ENCODE measurements at regions not wholly inside any gene's neighbourhood (a gene's known extent, or its start where the extent isn't known, plus 50 kb on each side); places are given as distances from the start of the nearest gene placed in this dataset.

DNA sequence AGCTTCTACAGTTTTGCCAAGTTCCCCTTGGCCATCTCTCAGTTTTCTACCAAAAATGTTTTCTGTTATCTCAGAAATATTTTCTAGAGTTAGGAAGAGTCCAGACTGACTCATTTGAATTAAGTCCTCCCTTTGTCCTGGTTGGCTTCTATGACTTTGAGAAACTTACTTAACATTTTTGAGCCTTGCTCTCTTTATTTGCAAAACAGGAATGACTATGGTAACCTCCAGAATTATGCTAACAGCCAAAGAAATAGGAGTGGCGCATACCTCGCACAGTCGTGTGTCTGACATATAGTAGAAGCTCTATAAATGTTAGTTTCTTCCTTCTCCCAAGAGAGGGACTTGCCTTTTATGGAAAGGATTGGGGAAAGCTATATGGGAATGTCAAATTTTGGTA lies 841.1 kb downstream of the TSN start:
- no peaks in the 10 kb centered on the region for H3K36me3 ChIP-seq (replicated peaks in 1 of 2; ENCODE audit: control extremely low read depth in 1 of 2, control insufficient read depth in 1 of 2, extremely low read depth in 1 of 2, insufficient read depth in 2 of 2, low read length in 1 of 2)
- WGBS (ENCODE audit: insufficient coverage), result no CpG with 5 or more reads among the region's 3 CpGs
- Mint-ChIP-seq H3K27me3 (no peaks in the 10 kb centered on the region), H3K4me3 (no peak overlapping the region), H3K27ac (no peak overlapping the region), H3K4me1 (no peaks in the 10 kb centered on the region), H3K9me3 (ENCODE audit: insufficient read depth) (peaks cover 8% of the 10 kb centered on the region)
- H3K4me1 ChIP-seq (ENCODE audit: control insufficient read depth in 2 of 2, insufficient read depth in 2 of 2, low read length in 2 of 2), result no peaks in the 10 kb centered on the region
- ChIA-PET POLR2A (no interaction called here), CTCF (no interaction called here)
- DNase-seq (no peak), ATAC-seq (ENCODE audit: low read depth) (no peak)
- H2AFZ ChIP-seq (ENCODE audit: insufficient read depth, low read depth, low read length, poor library complexity, severe bottlenecking), result no peak overlapping the region
- H3K4me3 ChIP-seq (ENCODE audit: control extremely low read depth in 1 of 5, extremely low read depth in 1 of 5, insufficient read depth in 1 of 5, low read depth in 2 of 5, low read length in 4 of 5), result no peak overlapping the region
- TF ChIP-seq, protein P1, sequence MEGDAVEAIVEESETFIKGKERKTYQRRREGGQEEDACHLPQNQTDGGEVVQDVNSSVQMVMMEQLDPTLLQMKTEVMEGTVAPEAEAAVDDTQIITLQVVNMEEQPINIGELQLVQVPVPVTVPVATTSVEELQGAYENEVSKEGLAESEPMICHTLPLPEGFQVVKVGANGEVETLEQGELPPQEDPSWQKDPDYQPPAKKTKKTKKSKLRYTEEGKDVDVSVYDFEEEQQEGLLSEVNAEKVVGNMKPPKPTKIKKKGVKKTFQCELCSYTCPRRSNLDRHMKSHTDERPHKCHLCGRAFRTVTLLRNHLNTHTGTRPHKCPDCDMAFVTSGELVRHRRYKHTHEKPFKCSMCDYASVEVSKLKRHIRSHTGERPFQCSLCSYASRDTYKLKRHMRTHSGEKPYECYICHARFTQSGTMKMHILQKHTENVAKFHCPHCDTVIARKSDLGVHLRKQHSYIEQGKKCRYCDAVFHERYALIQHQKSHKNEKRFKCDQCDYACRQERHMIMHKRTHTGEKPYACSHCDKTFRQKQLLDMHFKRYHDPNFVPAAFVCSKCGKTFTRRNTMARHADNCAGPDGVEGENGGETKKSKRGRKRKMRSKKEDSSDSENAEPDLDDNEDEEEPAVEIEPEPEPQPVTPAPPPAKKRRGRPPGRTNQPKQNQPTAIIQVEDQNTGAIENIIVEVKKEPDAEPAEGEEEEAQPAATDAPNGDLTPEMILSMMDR (IDR thresholded peaks at IDR 0.05), result no peak
- no peak for TF ChIP-seq EZH2 (IDR thresholded peaks at IDR 0.05; ENCODE audit: borderline replicate concordance, insufficient read depth, low read depth, low read length, poor library complexity, severe bottlenecking)
- intact Hi-C loops (cut with micrococcal nuclease), result no loop called here
- H3K27me3 ChIP-seq (replicated peaks in 1 of 4; ENCODE audit: control extremely low read depth in 1 of 4, control insufficient read depth in 3 of 4, insufficient read depth in 4 of 4, low read length in 3 of 4), result no peaks in the 10 kb centered on the region
- H4K20me1 ChIP-seq (ENCODE audit: control insufficient read depth, insufficient read depth, low read length, poor library complexity, severe bottlenecking), result no peaks in the 10 kb centered on the region
- H3K27ac ChIP-seq (ENCODE audit: low read length in 2 of 2), result no peak overlapping the region
- H3K9me3 ChIP-seq (ENCODE audit: control extremely low read depth in 1 of 3, control insufficient read depth in 2 of 3, insufficient read depth in 1 of 3, low read length in 2 of 3), result no peaks in the 10 kb centered on the region
- no peaks in the 10 kb centered on the region for H3K79me2 ChIP-seq (ENCODE audit: control insufficient read depth, insufficient read depth, low read length)
- H3K4me2 ChIP-seq (replicated peaks; ENCODE audit: low read depth, low read length, poor library complexity, severe bottlenecking), result no peak overlapping the region
- no peak overlapping the region for H3K9ac ChIP-seq (ENCODE audit: low read length)

DNA sequence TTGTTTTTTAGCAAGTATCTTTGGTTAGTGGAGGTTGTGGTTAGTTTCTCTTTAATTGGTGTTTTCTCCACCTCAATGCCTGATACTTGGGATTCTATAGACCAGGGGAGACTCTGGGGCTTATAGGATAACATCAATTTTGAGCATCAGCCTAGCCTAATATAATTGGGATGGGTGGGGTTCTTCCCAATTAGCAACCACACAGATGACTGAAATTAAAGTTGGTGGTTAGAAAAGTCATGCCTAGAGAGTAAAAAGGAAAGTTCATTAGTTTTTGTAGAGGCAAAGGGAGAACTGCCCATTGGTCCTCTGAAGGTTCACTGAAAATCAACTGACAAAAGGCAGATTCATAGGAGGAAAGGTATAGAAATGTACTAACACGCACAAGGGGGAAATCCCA lies 843.3 kb downstream of the TSN start:
- H3K9me3 Mint-ChIP-seq (ENCODE audit: insufficient read depth), result peaks cover 3% of the 10 kb centered on the region
- POLR2A ChIA-PET, result no interaction called here
- intact Hi-C loops (cut with micrococcal nuclease), result no loop called here
- no peak overlapping the region for H3K27ac ChIP-seq (ENCODE audit: low read length in 2 of 2)
- TF ChIP-seq, protein P1 (IDR thresholded peaks at IDR 0.05), result no peak
- no peak for TF ChIP-seq EZH2 (IDR thresholded peaks at IDR 0.05; ENCODE audit: borderline replicate concordance, insufficient read depth, low read depth, low read length, poor library complexity, severe bottlenecking)
- H3K36me3 ChIP-seq (replicated peaks in 1 of 2; ENCODE audit: control extremely low read depth in 1 of 2, control insufficient read depth in 1 of 2, extremely low read depth in 1 of 2, insufficient read depth in 2 of 2, low read length in 1 of 2), result no peaks in the 10 kb centered on the region
- no peak overlapping the region for H3K4me2 ChIP-seq (replicated peaks; ENCODE audit: low read depth, low read length, poor library complexity, severe bottlenecking)
- H3K27me3 Mint-ChIP-seq, result no peaks in the 10 kb centered on the region
- ATAC-seq (ENCODE audit: low read depth), result no peak
- H4K20me1 ChIP-seq (ENCODE audit: control insufficient read depth, insufficient read depth, low read length, poor library complexity, severe bottlenecking), result no peaks in the 10 kb centered on the region
- DNase-seq, result no peak
- no peaks in the 10 kb centered on the region for H3K4me1 ChIP-seq (ENCODE audit: control insufficient read depth in 2 of 2, insufficient read depth in 2 of 2, low read length in 2 of 2)
- no peaks in the 10 kb centered on the region for H3K4me1 Mint-ChIP-seq
- no peak overlapping the region for H3K4me3 ChIP-seq (ENCODE audit: control extremely low read depth in 1 of 5, extremely low read depth in 1 of 5, insufficient read depth in 1 of 5, low read depth in 2 of 5, low read length in 4 of 5)
- no peaks in the 10 kb centered on the region for H3K27me3 ChIP-seq (replicated peaks in 1 of 4; ENCODE audit: control extremely low read depth in 1 of 4, control insufficient read depth in 3 of 4, insufficient read depth in 4 of 4, low read length in 3 of 4)
- no peak overlapping the region for H2AFZ ChIP-seq (ENCODE audit: insufficient read depth, low read depth, low read length, poor library complexity, severe bottlenecking)
- no CpG with 5 or more reads among the region's 1 CpG for WGBS (ENCODE audit: insufficient coverage)
- no peaks in the 10 kb centered on the region for H3K79me2 ChIP-seq (ENCODE audit: control insufficient read depth, insufficient read depth, low read length)
- no peak overlapping the region for H3K27ac Mint-ChIP-seq
- H3K9ac ChIP-seq (ENCODE audit: low read length), result no peak overlapping the region
- H3K4me3 Mint-ChIP-seq, result no peak overlapping the region
- CTCF ChIA-PET, result no interaction called here
- no peaks in the 10 kb centered on the region for H3K9me3 ChIP-seq (ENCODE audit: control extremely low read depth in 1 of 3, control insufficient read depth in 2 of 3, insufficient read depth in 1 of 3, low read length in 2 of 3)
